ENCODE measurements at regions not wholly inside any gene's neighbourhood (a gene's known extent, or its start where the extent isn't known, plus 50 kb on each side); places are given as distances from the start of the nearest gene placed in this dataset.

DNA sequence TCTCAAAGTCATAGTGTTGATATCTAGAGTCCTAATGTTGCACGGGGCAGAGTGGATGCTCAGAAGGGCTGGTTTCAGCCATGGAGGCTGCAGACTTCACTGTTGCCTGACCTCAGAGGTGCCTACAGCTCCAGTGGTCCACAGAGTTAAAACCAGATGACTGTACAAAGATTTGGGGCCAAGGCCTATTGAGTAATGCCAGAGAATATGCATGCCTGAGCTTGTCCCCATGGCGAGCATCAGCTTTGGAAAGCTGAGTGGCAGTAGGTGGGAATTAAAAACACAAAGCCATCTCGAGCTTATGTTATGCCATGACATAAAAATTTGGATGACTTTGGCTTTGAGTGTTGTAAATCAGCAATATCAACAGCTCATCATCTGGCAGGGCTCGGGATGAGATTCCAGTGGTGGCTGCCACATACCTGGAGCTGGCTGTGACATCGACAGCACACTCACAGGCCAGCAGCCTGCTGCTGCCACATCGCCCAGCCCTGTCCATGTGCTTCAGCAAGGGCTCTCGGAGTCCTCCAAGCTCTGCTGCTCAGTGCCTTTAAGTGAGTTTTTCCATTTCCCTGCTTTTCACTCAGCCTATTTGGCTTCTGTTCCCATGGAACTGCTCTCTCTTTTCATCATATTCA lies 379.6 kb downstream of the TNS3 start:
- TF ChIP-seq, protein P1, sequence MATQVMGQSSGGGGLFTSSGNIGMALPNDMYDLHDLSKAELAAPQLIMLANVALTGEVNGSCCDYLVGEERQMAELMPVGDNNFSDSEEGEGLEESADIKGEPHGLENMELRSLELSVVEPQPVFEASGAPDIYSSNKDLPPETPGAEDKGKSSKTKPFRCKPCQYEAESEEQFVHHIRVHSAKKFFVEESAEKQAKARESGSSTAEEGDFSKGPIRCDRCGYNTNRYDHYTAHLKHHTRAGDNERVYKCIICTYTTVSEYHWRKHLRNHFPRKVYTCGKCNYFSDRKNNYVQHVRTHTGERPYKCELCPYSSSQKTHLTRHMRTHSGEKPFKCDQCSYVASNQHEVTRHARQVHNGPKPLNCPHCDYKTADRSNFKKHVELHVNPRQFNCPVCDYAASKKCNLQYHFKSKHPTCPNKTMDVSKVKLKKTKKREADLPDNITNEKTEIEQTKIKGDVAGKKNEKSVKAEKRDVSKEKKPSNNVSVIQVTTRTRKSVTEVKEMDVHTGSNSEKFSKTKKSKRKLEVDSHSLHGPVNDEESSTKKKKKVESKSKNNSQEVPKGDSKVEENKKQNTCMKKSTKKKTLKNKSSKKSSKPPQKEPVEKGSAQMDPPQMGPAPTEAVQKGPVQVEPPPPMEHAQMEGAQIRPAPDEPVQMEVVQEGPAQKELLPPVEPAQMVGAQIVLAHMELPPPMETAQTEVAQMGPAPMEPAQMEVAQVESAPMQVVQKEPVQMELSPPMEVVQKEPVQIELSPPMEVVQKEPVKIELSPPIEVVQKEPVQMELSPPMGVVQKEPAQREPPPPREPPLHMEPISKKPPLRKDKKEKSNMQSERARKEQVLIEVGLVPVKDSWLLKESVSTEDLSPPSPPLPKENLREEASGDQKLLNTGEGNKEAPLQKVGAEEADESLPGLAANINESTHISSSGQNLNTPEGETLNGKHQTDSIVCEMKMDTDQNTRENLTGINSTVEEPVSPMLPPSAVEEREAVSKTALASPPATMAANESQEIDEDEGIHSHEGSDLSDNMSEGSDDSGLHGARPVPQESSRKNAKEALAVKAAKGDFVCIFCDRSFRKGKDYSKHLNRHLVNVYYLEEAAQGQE (IDR thresholded peaks at IDR 0.05; ENCODE audit: insufficient read depth in 1 of 2, low read depth in 2 of 2, low read length in 2 of 2) = no peak
- no peak for TF ChIP-seq POLR2AphosphoS5 (IDR thresholded peaks at IDR 0.05; ENCODE audit: low read depth, low read length)
